Activated CD4-positive, alpha-beta T cell treated with anti-CD3 and anti-CD28 coated beads, Interleukin-2, Interleukin-6, amounts not matched to agents 100 ng/mL and 50 ng/mL, durations not matched to agents 16 hours and 8 hours (primary cell): ENCODE measurements at regions not wholly inside any gene's neighbourhood (a gene's known extent, or its start where the extent isn't known, plus 50 kb on each side); places are given as distances from the start of the nearest gene placed in this dataset.
A peak's percentile ranks its signal among the peaks of the same experiment; 100 is the strongest.

ENCODE experiments used
- DNase-seq: peaks from one replicate; pipeline ENCODE4 v3.0.0-alpha.2; 2020

DNA sequence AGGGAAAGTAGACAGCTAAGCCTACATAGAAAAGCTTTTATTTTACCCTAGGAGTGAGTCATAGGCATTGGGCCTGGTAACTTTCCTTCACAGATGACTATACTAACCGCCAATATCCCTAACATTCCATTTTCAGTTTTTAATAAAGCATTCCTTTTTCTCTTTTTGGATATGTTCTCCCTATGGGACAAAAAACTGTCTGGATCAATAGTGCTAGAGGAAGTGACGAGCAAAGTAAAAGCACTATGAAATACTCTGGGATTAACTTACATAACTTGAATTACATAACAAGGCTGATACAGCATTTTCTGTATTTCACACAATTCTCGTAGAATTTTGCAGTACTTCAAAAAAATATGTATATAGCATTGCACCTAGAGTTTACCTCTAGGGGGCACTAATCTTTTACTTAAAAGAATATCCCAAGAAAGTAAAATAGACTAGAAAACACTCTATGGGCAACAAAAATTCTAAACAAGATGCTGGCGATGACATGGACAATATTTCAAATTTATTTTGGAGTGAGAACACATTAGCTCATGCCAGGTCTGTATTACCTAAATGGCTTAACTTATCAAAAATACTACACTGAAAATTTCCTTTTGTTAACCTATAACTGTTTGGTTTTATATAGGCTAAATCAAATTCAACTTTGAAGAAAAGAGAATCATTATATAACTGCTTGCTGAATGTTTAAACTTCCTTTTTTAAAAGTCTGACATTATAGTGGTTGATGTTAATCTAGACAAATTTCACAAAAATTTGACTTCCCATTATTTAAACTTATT is 66.3 kb upstream of the DST start:
- peak; percentile 32 for DNase-seq

- DNase-seq: no peak
Measured at GRCh38 chr6:56706981-56707726, 64.5 kb upstream of the DST start.

DNA sequence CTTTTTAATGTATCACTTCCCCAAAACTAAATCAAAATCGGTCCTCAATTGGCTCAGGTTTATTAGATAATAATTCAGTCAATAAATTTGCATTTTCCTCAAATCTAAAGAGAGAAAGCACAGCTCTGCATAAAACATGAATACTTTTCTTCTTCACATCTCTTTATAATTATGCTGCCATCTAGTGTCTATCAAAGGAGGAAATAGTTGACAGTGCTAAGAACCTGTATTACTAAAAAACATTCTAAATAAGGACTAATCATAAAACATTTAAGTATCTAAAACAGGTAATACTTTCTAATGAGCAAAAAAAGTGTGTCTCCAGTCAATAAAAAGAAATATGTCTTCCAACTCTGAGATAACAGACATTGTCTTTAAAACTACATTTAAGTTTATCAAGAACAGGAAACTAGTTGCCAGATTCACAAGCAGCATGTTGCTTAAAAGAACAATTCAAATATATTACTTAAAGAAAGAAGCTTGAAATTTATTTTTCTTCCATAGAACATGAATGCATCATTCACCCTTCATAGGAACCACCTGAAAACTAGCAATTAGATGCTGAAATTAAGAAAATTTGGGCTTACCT is 56.5 kb upstream of the DST start:
- DNase-seq: no peak

GRCh38 chr6:56695702-56696101 is 53.0 kb upstream of the DST start:
- no peak for DNase-seq

- no peak for DNase-seq
Measured at GRCh38 chr6:56694002-56694401, 51.3 kb upstream of the DST start.

GRCh38 chr6:56693246-56693607 is 50.5 kb upstream of the DST start:
- DNase-seq: no peak

GRCh38 chr6:56692523-56693245 is 50.0 kb upstream of the DST start:
- DNase-seq: no peak
